MM.1S (cell line): ENCODE measurements at regions not wholly inside any gene's neighbourhood (a gene's known extent, or its start where the extent isn't known, plus 50 kb on each side); places are given as distances from the start of the nearest gene placed in this dataset.
"Not testable (repeated sequence)": the region's sequence is repeated elsewhere in the genome, so short reads cannot be mapped to it uniquely, and the experiment has no call there.

Experiments
- DNase-seq: peaks from one replicate; pipeline ENCODE4 v3.0.0-alpha.2; 2015
- H2AFZ ChIP-seq: fragments of 300-600 bp; sonication (generic); 2 replicates; pipeline ENCODE4 v1.6.0; 2016; ENCODE audit warnings: antibody characterized with exemption, low read length
- H3F3A ChIP-seq: fragments of 300-600 bp; sonication (generic); 2 replicates; pipeline ENCODE4 v1.6.1; 2016; ENCODE audit warnings: mild to moderate bottlenecking, antibody characterized with exemption, low read length, moderate library complexity, mixed read lengths; ENCODE audit not compliant: insufficient read depth
- H3K27ac ChIP-seq: fragments of 300-600 bp; sonication (generic); 2 replicates; pipeline ENCODE4 v1.5.1; 2016; ENCODE audit warnings: mild to moderate bottlenecking, low read length
- H3K27me3 ChIP-seq: fragments of 300-600 bp; sonication (generic); replicated peaks from 2 replicates; pipeline ENCODE4 v1.6.0; 2016; ENCODE audit warnings: low read length; ENCODE audit not compliant: insufficient read depth
- H3K36me3 ChIP-seq: fragments of 300-600 bp; sonication (generic); replicated peaks from 2 replicates; pipeline ENCODE4 v1.6.1; 2016; ENCODE audit warnings: mild to moderate bottlenecking, low read length, mixed read lengths; ENCODE audit not compliant: insufficient read depth
- H3K4me1 ChIP-seq: fragments of 300-600 bp; sonication (generic); 2 replicates; pipeline ENCODE4 v1.6.1; 2016; ENCODE audit warnings: low read length, mixed read lengths
- H3K4me2 ChIP-seq: fragments of 300-600 bp; sonication (generic); 2 replicates; pipeline ENCODE4 v1.6.0; 2016; ENCODE audit warnings: low read depth, low read length
- H3K4me3 ChIP-seq: fragments of 300-600 bp; sonication (generic); 2 replicates; pipeline ENCODE4 v1.5.1; 2016; ENCODE audit warnings: low read length, mixed read lengths
- H3K79me2 ChIP-seq: fragments of 300-600 bp; sonication (generic); 2 replicates; pipeline ENCODE4 v1.6.1; 2016; ENCODE audit warnings: mixed run types, low read length, mixed read lengths
- H3K9ac ChIP-seq: fragments of 300-600 bp; sonication (generic); 2 replicates; pipeline ENCODE4 v1.6.1; 2016; ENCODE audit warnings: low read length, mixed read lengths
- H3K9me2 ChIP-seq: fragments of 300-600 bp; sonication (generic); replicated peaks from 2 replicates; pipeline ENCODE4 v1.6.1; 2016; ENCODE audit warnings: mild to moderate bottlenecking, low read length, mixed read lengths; ENCODE audit not compliant: insufficient read depth
- H3K9me3 ChIP-seq: fragments of 300-600 bp; sonication (generic); replicated peaks from 2 replicates; pipeline ENCODE4 v1.6.1; 2016; ENCODE audit warnings: mild to moderate bottlenecking, low read length, mixed read lengths; ENCODE audit not compliant: insufficient read depth
- H4K20me1 ChIP-seq: fragments of 300-600 bp; sonication (generic); 2 replicates; pipeline ENCODE4 v1.6.1; 2016; ENCODE audit warnings: mild to moderate bottlenecking, low read length, moderate library complexity, mixed read lengths; ENCODE audit not compliant: insufficient read depth
- TF ChIP-seq, protein P1 (sequence below): fragments of 300-600 bp; sonication (generic); IDR thresholded peaks from 2 replicates; pipeline ENCODE4 v1.5.1; 2016; ENCODE audit warnings: antibody characterized with exemption, low read length, mixed read lengths

- DNase-seq, H3F3A ChIP-seq, H3K9ac ChIP-seq, H3K27me3 ChIP-seq, H3K36me3 ChIP-seq, H2AFZ ChIP-seq, H3K27ac ChIP-seq, H3K4me3 ChIP-seq, H3K79me2 ChIP-seq, H3K9me3 ChIP-seq, H3K4me1 ChIP-seq, H3K4me2 ChIP-seq, H4K20me1 ChIP-seq, H3K9me2 ChIP-seq: not testable (repeated sequence)
- TF ChIP-seq, protein P1, sequence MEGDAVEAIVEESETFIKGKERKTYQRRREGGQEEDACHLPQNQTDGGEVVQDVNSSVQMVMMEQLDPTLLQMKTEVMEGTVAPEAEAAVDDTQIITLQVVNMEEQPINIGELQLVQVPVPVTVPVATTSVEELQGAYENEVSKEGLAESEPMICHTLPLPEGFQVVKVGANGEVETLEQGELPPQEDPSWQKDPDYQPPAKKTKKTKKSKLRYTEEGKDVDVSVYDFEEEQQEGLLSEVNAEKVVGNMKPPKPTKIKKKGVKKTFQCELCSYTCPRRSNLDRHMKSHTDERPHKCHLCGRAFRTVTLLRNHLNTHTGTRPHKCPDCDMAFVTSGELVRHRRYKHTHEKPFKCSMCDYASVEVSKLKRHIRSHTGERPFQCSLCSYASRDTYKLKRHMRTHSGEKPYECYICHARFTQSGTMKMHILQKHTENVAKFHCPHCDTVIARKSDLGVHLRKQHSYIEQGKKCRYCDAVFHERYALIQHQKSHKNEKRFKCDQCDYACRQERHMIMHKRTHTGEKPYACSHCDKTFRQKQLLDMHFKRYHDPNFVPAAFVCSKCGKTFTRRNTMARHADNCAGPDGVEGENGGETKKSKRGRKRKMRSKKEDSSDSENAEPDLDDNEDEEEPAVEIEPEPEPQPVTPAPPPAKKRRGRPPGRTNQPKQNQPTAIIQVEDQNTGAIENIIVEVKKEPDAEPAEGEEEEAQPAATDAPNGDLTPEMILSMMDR = peak; percentile 52
These were observed 125.9 kb upstream of the RRN3 start for GRCh38 chr16:15219679-15220615.

- not testable (repeated sequence) for H3K9me3 ChIP-seq, DNase-seq
These were observed 124.9 kb upstream of the RRN3 start for GRCh38 chr16:15218856-15219500.

DNA sequence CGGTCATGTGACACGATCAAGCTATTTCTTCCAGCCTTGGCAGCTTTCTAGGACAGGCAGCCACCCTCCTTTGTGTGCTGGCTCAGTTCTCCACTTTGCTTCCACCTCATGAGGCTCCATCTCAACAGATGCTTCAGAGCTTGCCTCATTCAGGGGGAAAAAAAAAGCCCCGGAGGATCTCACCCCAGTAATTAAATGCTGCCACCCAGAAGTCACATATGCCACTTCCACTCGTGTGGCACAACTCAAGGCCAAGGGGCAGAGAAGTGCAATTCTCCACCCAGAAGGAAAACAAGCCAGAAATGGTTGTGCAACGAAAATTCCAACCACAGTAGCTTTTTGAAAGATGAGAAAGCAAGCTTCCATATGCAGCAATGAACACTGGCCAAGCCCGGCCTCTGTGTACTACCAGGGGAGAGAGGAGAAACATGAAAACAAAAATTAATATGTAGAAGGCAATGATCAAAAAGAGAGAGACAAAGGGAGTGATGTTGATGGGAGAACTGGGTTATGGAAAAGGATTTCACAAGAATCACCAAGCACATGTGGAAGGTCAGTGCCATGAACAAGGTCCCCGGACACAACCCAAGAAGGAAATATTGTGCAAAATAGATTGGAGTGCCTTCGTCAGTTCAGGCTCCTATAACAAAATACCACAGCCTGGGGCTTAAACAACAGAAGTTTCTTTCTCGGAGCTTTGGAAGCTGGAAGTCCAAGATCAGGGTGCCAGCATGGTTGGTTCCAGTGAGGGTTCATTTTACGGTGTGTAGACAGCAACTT is 113.3 kb upstream of the RRN3 start:
- not testable (repeated sequence) for H3K4me2 ChIP-seq, H3K36me3 ChIP-seq, H3K9me2 ChIP-seq, H2AFZ ChIP-seq, H3K4me1 ChIP-seq, H4K20me1 ChIP-seq, DNase-seq, H3K9ac ChIP-seq, H3K4me3 ChIP-seq, H3K79me2 ChIP-seq, H3F3A ChIP-seq, H3K9me3 ChIP-seq, H3K27me3 ChIP-seq, H3K27ac ChIP-seq

More at GRCh38 chr16:15218856-15219500, 124.9 kb upstream of the RRN3 start:
- H3K9me2 ChIP-seq, H3K79me2 ChIP-seq, H3K27me3 ChIP-seq, H3F3A ChIP-seq, H2AFZ ChIP-seq, H3K4me2 ChIP-seq, H3K9ac ChIP-seq, H4K20me1 ChIP-seq, H3K27ac ChIP-seq, H3K4me3 ChIP-seq, H3K4me1 ChIP-seq, H3K36me3 ChIP-seq: not testable (repeated sequence)

DNA sequence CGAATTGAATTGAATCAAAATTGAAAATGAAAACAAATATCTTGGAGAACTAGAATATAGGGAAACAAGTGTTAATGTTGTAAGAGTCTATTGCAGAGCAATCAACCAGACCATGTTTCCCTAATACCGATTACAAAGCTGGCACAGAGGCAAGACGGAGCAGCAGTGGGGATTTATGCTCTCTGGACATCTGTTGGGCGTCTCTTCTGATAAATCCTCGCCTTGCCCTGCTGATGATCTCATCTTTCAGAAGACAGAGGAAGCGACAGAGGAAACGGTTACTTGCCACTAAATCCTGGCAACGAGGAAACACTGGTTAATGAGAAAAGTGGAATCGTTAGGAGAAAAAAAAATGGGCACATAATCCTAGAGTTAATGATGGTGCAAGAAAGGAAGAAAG is 112.4 kb upstream of the RRN3 start:
- DNase-seq, H3K9me3 ChIP-seq, H3K27me3 ChIP-seq, H3K9ac ChIP-seq, H3K9me2 ChIP-seq, H4K20me1 ChIP-seq, H2AFZ ChIP-seq, H3K4me1 ChIP-seq, H3K27ac ChIP-seq, H3K4me2 ChIP-seq, H3K79me2 ChIP-seq, H3K36me3 ChIP-seq, H3K4me3 ChIP-seq, H3F3A ChIP-seq: not testable (repeated sequence)

DNA sequence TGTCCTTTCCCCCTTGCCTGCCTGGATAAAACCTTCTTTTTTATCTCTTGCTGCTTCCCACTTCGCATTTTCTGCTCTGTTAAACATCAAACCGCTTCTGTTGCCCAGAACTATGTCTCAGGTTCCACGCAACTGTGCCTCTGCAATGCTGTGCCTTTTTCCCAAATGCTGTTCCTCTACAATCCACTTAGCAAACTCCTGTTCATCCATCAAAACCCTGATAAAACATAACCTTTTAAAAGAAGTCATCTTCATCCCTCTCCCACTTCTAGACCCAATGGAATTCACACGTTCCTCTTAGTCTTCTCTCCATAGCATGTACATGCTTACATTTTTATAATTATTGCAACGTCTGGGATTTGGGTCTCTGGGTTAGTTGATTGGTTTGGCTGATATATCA is 111.9 kb upstream of the RRN3 start:
- not testable (repeated sequence) for DNase-seq, H4K20me1 ChIP-seq, H3K9ac ChIP-seq, H3K4me3 ChIP-seq, H3K4me2 ChIP-seq, H3K4me1 ChIP-seq, H3K79me2 ChIP-seq, H3K27ac ChIP-seq, H3K36me3 ChIP-seq, H2AFZ ChIP-seq, H3F3A ChIP-seq, H3K27me3 ChIP-seq, H3K9me2 ChIP-seq, H3K9me3 ChIP-seq

DNA sequence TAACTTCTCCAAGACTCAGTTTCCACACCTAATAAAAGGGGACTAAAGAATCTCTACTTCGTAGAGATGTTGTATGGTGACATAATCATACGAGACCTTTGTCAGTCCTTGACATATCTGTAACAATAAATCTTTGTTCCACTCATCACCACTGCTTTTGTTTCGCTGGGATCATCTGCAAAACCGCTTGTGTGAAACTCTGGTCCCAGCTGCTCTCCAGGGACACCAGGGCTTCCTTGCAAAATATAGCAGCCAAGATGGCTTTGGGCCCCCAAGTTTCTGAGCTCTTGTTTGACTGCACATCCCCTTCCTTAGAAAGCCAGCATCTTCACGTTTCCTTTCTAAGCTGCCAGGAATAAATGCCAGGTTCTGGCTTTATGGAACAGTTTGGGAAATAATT is 110.5 kb upstream of the RRN3 start:
- not testable (repeated sequence) for H3F3A ChIP-seq, H3K4me3 ChIP-seq, H4K20me1 ChIP-seq, H3K27ac ChIP-seq, H2AFZ ChIP-seq, DNase-seq, H3K36me3 ChIP-seq, H3K27me3 ChIP-seq, H3K9me2 ChIP-seq, H3K9ac ChIP-seq, H3K79me2 ChIP-seq, H3K9me3 ChIP-seq, H3K4me1 ChIP-seq, H3K4me2 ChIP-seq

GRCh38 chr16:15192813-15193212 is 98.7 kb upstream of the RRN3 start:
- not testable (repeated sequence) for H3K9me2 ChIP-seq, H3K79me2 ChIP-seq, H3K4me1 ChIP-seq, H3K27ac ChIP-seq, H4K20me1 ChIP-seq, H3F3A ChIP-seq, H2AFZ ChIP-seq, H3K27me3 ChIP-seq, H3K9ac ChIP-seq, H3K36me3 ChIP-seq, H3K4me2 ChIP-seq, H3K9me3 ChIP-seq, H3K4me3 ChIP-seq, DNase-seq
